DOHH2 (cell line): ENCODE measurements at regions not wholly inside any gene's neighbourhood (a gene's known extent, or its start where the extent isn't known, plus 50 kb on each side); places are given as distances from the start of the nearest gene placed in this dataset.

Source experiments
- H3F3A ChIP-seq: fragments of 200-600 bp; sonication (generic), shearing (Covaris generic); 2 replicates; pipeline ENCODE4 v1.6.0; 2016; ENCODE audit warnings: antibody characterized with exemption, mild to moderate bottlenecking; ENCODE audit not compliant: control insufficient read depth, insufficient read depth
- H3K27ac ChIP-seq: fragments of 200-600 bp; sonication (generic); 2 replicates; pipeline ENCODE4 v1.5.1; 2014; ENCODE audit warnings: low read depth, mild to moderate bottlenecking, low read length, moderate library complexity
- H3K27me3 ChIP-seq: fragments of 200-600 bp; sonication (generic); 2 replicates; pipeline ENCODE4 v1.6.1; 2014; ENCODE audit warnings: mild to moderate bottlenecking, low read length, mixed read lengths; ENCODE audit not compliant: control insufficient read depth
- H3K36me3 ChIP-seq: fragments of 200-600 bp; sonication (generic); 2 replicates; pipeline ENCODE4 v1.6.1; 2014; ENCODE audit warnings: mild to moderate bottlenecking, low read length, moderate library complexity, mixed read lengths; ENCODE audit not compliant: control insufficient read depth
- H3K4me1 ChIP-seq: fragments of 200-600 bp; sonication (generic); 2 replicates; pipeline ENCODE4 v1.6.1; 2014; ENCODE audit warnings: mild to moderate bottlenecking, low read length, mixed read lengths; ENCODE audit not compliant: control insufficient read depth
- H3K4me2 ChIP-seq: fragments of 200-600 bp; sonication (generic); 2 replicates; pipeline ENCODE4 v1.6.0; 2014; ENCODE audit warnings: mild to moderate bottlenecking, low read length, moderate library complexity
- H3K4me3 ChIP-seq: fragments of 200-600 bp; sonication (generic); 2 replicates; pipeline ENCODE4 v1.5.1; 2014; ENCODE audit warnings: mild to moderate bottlenecking, low read length, mixed read lengths
- H3K79me2 ChIP-seq: fragments of 200-600 bp; sonication (generic); 2 replicates; pipeline ENCODE4 v1.6.1; 2014; ENCODE audit warnings: mild to moderate bottlenecking, low read length, mixed read lengths; ENCODE audit not compliant: control insufficient read depth
- H3K9me2 ChIP-seq: fragments of 200-600 bp; sonication (generic); replicated peaks from 2 replicates; pipeline ENCODE4 v1.6.1; 2014; ENCODE audit warnings: mild to moderate bottlenecking, low read length, mixed read lengths; ENCODE audit not compliant: control insufficient read depth
- H3K9me3 ChIP-seq: fragments of 200-600 bp; sonication (generic); 2 replicates; pipeline ENCODE4 v1.6.1; 2014; ENCODE audit warnings: antibody characterized with exemption, low read length, mixed read lengths; ENCODE audit not compliant: control insufficient read depth, insufficient read depth
- H4K20me1 ChIP-seq: fragments of 200-600 bp; sonication (generic); 2 replicates; pipeline ENCODE4 v1.6.0; 2014; ENCODE audit warnings: low read depth, mild to moderate bottlenecking, antibody characterized with exemption, low read length, moderate library complexity; ENCODE audit not compliant: control insufficient read depth, insufficient read depth
- CTCF ChIP-seq: fragments of 200-600 bp; sonication (generic); IDR thresholded peaks from one replicate; pipeline ENCODE4 v1.5.1; 2014; ENCODE audit warnings: antibody characterized with exemption, mild to moderate bottlenecking, low read depth, low read length; ENCODE audit not compliant: poor library complexity, severe bottlenecking
- EZH2phosphoT487 ChIP-seq: fragments of 200-600 bp; sonication (generic); IDR thresholded peaks from 2 replicates; pipeline ENCODE4 v1.6.1; 2017; ENCODE audit warnings: borderline replicate concordance, mild to moderate bottlenecking, antibody characterized with exemption, low read length, moderate library complexity, mixed read lengths

- Histone ChIP-seq H3K4me3 (no peak overlapping the region), H3K36me3 (no peaks in the 10 kb centered on the region), H3K9me3 (no peaks in the 10 kb centered on the region), H4K20me1 (no peaks in the 10 kb centered on the region), H3K79me2 (no peaks in the 10 kb centered on the region), H3F3A (no peaks in the 10 kb centered on the region), H3K4me1 (no peaks in the 10 kb centered on the region), H3K27ac (no peak overlapping the region), H3K27me3 (peaks cover 12% of the 10 kb centered on the region), H3K9me2 (no peaks in the 10 kb centered on the region), H3K4me2 (no peak overlapping the region)
- TF ChIP-seq CTCF (no peak), EZH2phosphoT487 (no peak)
Observed at GRCh38 chr1:43011020-43011419, 52.4 kb upstream of the SLC2A1 start.

DNA sequence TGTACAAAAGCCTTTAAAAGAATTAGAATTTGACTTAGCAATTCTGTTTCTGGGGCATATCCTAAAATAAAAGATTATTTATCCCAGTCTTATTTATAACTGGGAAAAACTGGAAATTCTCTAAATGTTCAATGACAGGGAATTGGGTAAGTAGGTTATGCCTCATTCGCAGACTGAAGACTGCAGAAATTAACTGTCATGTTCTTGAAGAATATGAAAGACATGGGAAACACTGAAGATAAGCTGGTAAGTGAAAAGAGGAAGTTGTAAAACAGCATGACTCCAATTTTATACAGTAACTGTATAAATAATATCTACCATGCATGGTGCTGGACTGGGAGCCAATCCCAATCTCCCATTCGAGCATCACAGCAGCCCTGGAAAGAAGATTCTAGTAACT, 50.6 kb upstream of the SLC2A1 start:
- Histone ChIP-seq H3K36me3 (no peaks in the 10 kb centered on the region), H3K4me2 (no peak overlapping the region), H3K27me3 (peaks cover 12% of the 10 kb centered on the region), H4K20me1 (no peaks in the 10 kb centered on the region), H3K79me2 (no peaks in the 10 kb centered on the region), H3K4me1 (no peaks in the 10 kb centered on the region), H3F3A (no peaks in the 10 kb centered on the region), H3K9me3 (no peaks in the 10 kb centered on the region), H3K4me3 (no peak overlapping the region), H3K27ac (no peak overlapping the region), H3K9me2 (no peaks in the 10 kb centered on the region)
- TF ChIP-seq CTCF (no peak), EZH2phosphoT487 (no peak)

- no peak overlapping the region for H3K4me3 ChIP-seq
- no peak overlapping the region for H3K27ac ChIP-seq
- H3K36me3 ChIP-seq: no peaks in the 10 kb centered on the region
- H3F3A ChIP-seq: no peaks in the 10 kb centered on the region
- H3K9me3 ChIP-seq: no peaks in the 10 kb centered on the region
- H3K4me1 ChIP-seq: no peaks in the 10 kb centered on the region
- peaks cover 12% of the 10 kb centered on the region for H3K27me3 ChIP-seq
- H3K4me2 ChIP-seq: no peak overlapping the region
- TF ChIP-seq EZH2phosphoT487 (no peak), CTCF (no peak)
- no peaks in the 10 kb centered on the region for H3K79me2 ChIP-seq
- H4K20me1 ChIP-seq: no peaks in the 10 kb centered on the region
- no peaks in the 10 kb centered on the region for H3K9me2 ChIP-seq
Observed at GRCh38 chr1:43008115-43009060, 49.7 kb upstream of the SLC2A1 start.
